Astrocyte (in vitro differentiated cells and primary cell): ENCODE measurements at regions not wholly inside any gene's neighbourhood (a gene's known extent, or its start where the extent isn't known, plus 50 kb on each side); places are given as distances from the start of the nearest gene placed in this dataset.

Experiments used
- DNase-seq: peaks from one replicate; pipeline ENCODE4 v3.0.0-alpha.2; 2010; ENCODE audit warnings: low read depth
- FAIRE-seq: peaks from 2 replicates; lab custom pipeline; 2011; peaks lifted over from hg19 to GRCh38; lab: Jason Lieb, UNC
- H2AFZ ChIP-seq: 2 replicates; pipeline ENCODE4 v1.6.0; 2012; ENCODE audit warnings: low read depth, low read length, inconsistent platforms
- H3K27ac ChIP-seq: 2 replicates; pipeline ENCODE4 v1.5.1; 2011; ENCODE audit warnings: low read depth, low read length, inconsistent platforms
- H3K27me3 ChIP-seq: 2 replicates; pipeline ENCODE4 v1.6.0; 2011; ENCODE audit warnings: low read length, inconsistent platforms; ENCODE audit not compliant: insufficient read depth
- H3K36me3 ChIP-seq: 2 replicates; pipeline ENCODE4 v1.5.1; 2011; ENCODE audit warnings: low read length, inconsistent platforms; ENCODE audit not compliant: insufficient read depth
- H3K4me1 ChIP-seq: 2 replicates; pipeline ENCODE4 v1.5.1; 2011; ENCODE audit warnings: low read length, inconsistent platforms; ENCODE audit not compliant: insufficient read depth
- H3K4me2 ChIP-seq: 2 replicates; pipeline ENCODE4 v1.6.0; 2012; ENCODE audit warnings: low read length, inconsistent platforms
- H3K4me3 ChIP-seq: 2 replicates; pipeline ENCODE4 v1.5.1; 2011; ENCODE audit warnings: low read depth, mild to moderate bottlenecking, low read length, inconsistent platforms; ENCODE audit not compliant: insufficient read depth
- H3K79me2 ChIP-seq: 2 replicates; pipeline ENCODE4 v1.6.0; 2012; ENCODE audit warnings: mild to moderate bottlenecking, low read length, inconsistent platforms; ENCODE audit not compliant: insufficient read depth
- H3K9ac ChIP-seq: 2 replicates; pipeline ENCODE4 v1.6.0; 2012; ENCODE audit warnings: mild to moderate bottlenecking, low read length, inconsistent platforms
- H3K9me3 ChIP-seq: 2 replicates; pipeline ENCODE4 v1.5.1; 2012; ENCODE audit warnings: low read depth, mild to moderate bottlenecking, low read length, inconsistent platforms; ENCODE audit not compliant: insufficient read depth
- H4K20me1 ChIP-seq: 2 replicates; pipeline ENCODE4 v1.6.0; 2012; ENCODE audit warnings: low read length, inconsistent platforms; ENCODE audit not compliant: insufficient read depth
- H3K27ac Mint-ChIP-seq: one replicate; pipeline ENCODE4 v1.8.0; 2021; ENCODE audit warnings: mild to moderate bottlenecking, mixed read lengths; ENCODE audit not compliant: unreplicated experiment
- H3K27me3 Mint-ChIP-seq: one replicate; pipeline ENCODE4 v1.8.0; 2021; ENCODE audit warnings: low read depth, mixed read lengths; ENCODE audit not compliant: unreplicated experiment
- H3K36me3 Mint-ChIP-seq: one replicate; pipeline ENCODE4 v1.8.0; 2021; ENCODE audit warnings: low read depth, mixed read lengths; ENCODE audit not compliant: unreplicated experiment
- H3K4me1 Mint-ChIP-seq: one replicate; pipeline ENCODE4 v1.8.0; 2021; ENCODE audit warnings: low read depth, mixed read lengths; ENCODE audit not compliant: unreplicated experiment
- H3K4me3 Mint-ChIP-seq: one replicate; pipeline ENCODE4 v1.8.0; 2021; ENCODE audit warnings: mild to moderate bottlenecking, moderate library complexity, mixed read lengths; ENCODE audit not compliant: unreplicated experiment
- H3K9me3 Mint-ChIP-seq: one replicate; pipeline ENCODE4 v1.8.0; 2021; ENCODE audit warnings: mild to moderate bottlenecking, mixed read lengths; ENCODE audit not compliant: unreplicated experiment
- EZH2 ChIP-seq: IDR thresholded peaks from 2 replicates; pipeline ENCODE4 v1.6.1; 2012; ENCODE audit warnings: mild to moderate bottlenecking, low read length, inconsistent platforms; ENCODE audit not compliant: insufficient read depth
- TF ChIP-seq, protein P1 (sequence below): IDR thresholded peaks from 2 replicates; pipeline ENCODE4 v1.5.1; 2011; ENCODE audit warnings: low read depth, mild to moderate bottlenecking, inconsistent platforms, low read length, moderate library complexity; ENCODE audit not compliant: insufficient read depth

- Histone ChIP-seq H3K4me3 (no peak overlapping the region), H2AFZ (no peak overlapping the region), H3K9me3 (peaks cover 9% of the 10 kb centered on the region), H3K27me3 (no peaks in the 10 kb centered on the region), H3K36me3 (no peaks in the 10 kb centered on the region), H4K20me1 (no peaks in the 10 kb centered on the region), H3K9ac (no peak overlapping the region), H3K4me2 (no peak overlapping the region), H3K4me1 (no peaks in the 10 kb centered on the region), H3K27ac (no peak overlapping the region), H3K79me2 (no peaks in the 10 kb centered on the region)
- Mint-ChIP-seq H3K4me1 (peaks cover 7% of the 10 kb centered on the region), H3K4me3 (no peak overlapping the region), H3K27me3 (no peaks in the 10 kb centered on the region), H3K27ac (no peak overlapping the region), H3K36me3 (no peaks in the 10 kb centered on the region), H3K9me3 (no peaks in the 10 kb centered on the region)
- DNase-seq (no peak), FAIRE-seq (no peak)
- no peak for TF ChIP-seq EZH2
- TF ChIP-seq, protein P1, sequence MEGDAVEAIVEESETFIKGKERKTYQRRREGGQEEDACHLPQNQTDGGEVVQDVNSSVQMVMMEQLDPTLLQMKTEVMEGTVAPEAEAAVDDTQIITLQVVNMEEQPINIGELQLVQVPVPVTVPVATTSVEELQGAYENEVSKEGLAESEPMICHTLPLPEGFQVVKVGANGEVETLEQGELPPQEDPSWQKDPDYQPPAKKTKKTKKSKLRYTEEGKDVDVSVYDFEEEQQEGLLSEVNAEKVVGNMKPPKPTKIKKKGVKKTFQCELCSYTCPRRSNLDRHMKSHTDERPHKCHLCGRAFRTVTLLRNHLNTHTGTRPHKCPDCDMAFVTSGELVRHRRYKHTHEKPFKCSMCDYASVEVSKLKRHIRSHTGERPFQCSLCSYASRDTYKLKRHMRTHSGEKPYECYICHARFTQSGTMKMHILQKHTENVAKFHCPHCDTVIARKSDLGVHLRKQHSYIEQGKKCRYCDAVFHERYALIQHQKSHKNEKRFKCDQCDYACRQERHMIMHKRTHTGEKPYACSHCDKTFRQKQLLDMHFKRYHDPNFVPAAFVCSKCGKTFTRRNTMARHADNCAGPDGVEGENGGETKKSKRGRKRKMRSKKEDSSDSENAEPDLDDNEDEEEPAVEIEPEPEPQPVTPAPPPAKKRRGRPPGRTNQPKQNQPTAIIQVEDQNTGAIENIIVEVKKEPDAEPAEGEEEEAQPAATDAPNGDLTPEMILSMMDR, result no peak
These were observed 491.9 kb upstream of the TOM1L1 start for GRCh38 chr17:54408731-54409130.

GRCh38 chr17:54418467-54418866 lies 482.2 kb upstream of the TOM1L1 start:
- H3K4me3 Mint-ChIP-seq, result no peak overlapping the region
- Histone ChIP-seq H2AFZ (no peak overlapping the region), H3K9ac (no peak overlapping the region), H3K4me2 (no peak overlapping the region), H3K4me1 (no peaks in the 10 kb centered on the region), H3K79me2 (no peaks in the 10 kb centered on the region), H4K20me1 (no peaks in the 10 kb centered on the region), H3K27ac (no peak overlapping the region), H3K36me3 (no peaks in the 10 kb centered on the region), H3K9me3 (no peaks in the 10 kb centered on the region), H3K4me3 (no peak overlapping the region), H3K27me3 (no peaks in the 10 kb centered on the region)
- H3K4me1 Mint-ChIP-seq, result no peaks in the 10 kb centered on the region
- H3K9me3 Mint-ChIP-seq, result peaks cover 5% of the 10 kb centered on the region
- H3K27me3 Mint-ChIP-seq, result no peaks in the 10 kb centered on the region
- H3K27ac Mint-ChIP-seq, result no peak overlapping the region
- no peak for TF ChIP-seq EZH2
- TF ChIP-seq, protein P1, result no peak
- DNase-seq, result no peak
- no peaks in the 10 kb centered on the region for H3K36me3 Mint-ChIP-seq
- no peak for FAIRE-seq

DNA sequence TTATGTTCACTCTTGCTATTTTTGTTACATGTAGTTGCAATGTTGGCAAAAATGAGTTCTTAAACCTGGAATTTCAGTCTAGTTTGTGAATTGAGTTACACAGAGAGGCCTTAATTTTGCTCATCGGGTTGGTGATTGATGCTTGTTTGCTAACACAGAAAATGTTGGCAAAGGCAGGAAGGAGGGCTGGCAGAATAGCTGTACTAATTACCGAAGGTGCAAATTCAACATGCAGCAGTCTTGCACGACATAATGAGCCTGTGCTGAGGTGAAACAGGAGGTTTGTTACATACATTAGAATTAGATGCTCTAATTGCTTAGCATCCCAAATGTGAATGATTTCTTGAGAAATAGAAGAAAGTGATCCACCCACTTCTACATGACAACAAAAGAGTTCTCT lies 475.0 kb upstream of the TOM1L1 start:
- Histone ChIP-seq H3K9me3 (peaks cover 2% of the 10 kb centered on the region), H3K79me2 (no peaks in the 10 kb centered on the region), H3K27me3 (no peaks in the 10 kb centered on the region), H3K36me3 (no peaks in the 10 kb centered on the region), H3K9ac (no peak overlapping the region), H3K27ac (no peak overlapping the region), H3K4me1 (no peaks in the 10 kb centered on the region), H3K4me3 (no peak overlapping the region), H3K4me2 (no peak overlapping the region), H2AFZ (no peak overlapping the region), H4K20me1 (no peaks in the 10 kb centered on the region)
- FAIRE-seq (no peak), DNase-seq (no peak)
- TF ChIP-seq EZH2, result no peak
- TF ChIP-seq, protein P1, result no peak
- no peaks in the 10 kb centered on the region for H3K9me3 Mint-ChIP-seq
- no peaks in the 10 kb centered on the region for H3K36me3 Mint-ChIP-seq
- no peak overlapping the region for H3K27ac Mint-ChIP-seq
- no peaks in the 10 kb centered on the region for H3K27me3 Mint-ChIP-seq
- no peaks in the 10 kb centered on the region for H3K4me1 Mint-ChIP-seq
- no peak overlapping the region for H3K4me3 Mint-ChIP-seq
